Activated CD8-positive, alpha-beta memory T cell treated with anti-CD3 and anti-CD28 coated beads, Interleukin-2, amount 50 U/mL, for 4 hours (primary cell): ENCODE measurements at regions not wholly inside any gene's neighbourhood (a gene's known extent, or its start where the extent isn't known, plus 50 kb on each side); places are given as distances from the start of the nearest gene placed in this dataset.

ENCODE experiments used
- DNase-seq: peaks from one replicate; pipeline ENCODE4 v3.0.0-alpha.2; 2020

GRCh38 chr15:95359966-95360365, 970.5 kb upstream of the NR2F2 start:
- DNase-seq = no peak

GRCh38 chr15:95362306-95362705, 968.2 kb upstream of the NR2F2 start:
- DNase-seq = no peak

GRCh38 chr15:95363646-95364045, 966.9 kb upstream of the NR2F2 start:
- no peak for DNase-seq

- no peak for DNase-seq
These were observed 964.9 kb upstream of the NR2F2 start for GRCh38 chr15:95365511-95366107.

- no peak for DNase-seq
These were observed 962.3 kb upstream of the NR2F2 start for GRCh38 chr15:95368191-95368590.

- no peak for DNase-seq
These were observed 961.5 kb upstream of the NR2F2 start for GRCh38 chr15:95368755-95369601.

GRCh38 chr15:95370291-95370690, 960.2 kb upstream of the NR2F2 start:
- DNase-seq = no peak

GRCh38 chr15:95371664-95372063, 958.8 kb upstream of the NR2F2 start:
- DNase-seq = no peak

GRCh38 chr15:95375281-95375680, 955.2 kb upstream of the NR2F2 start:
- no peak for DNase-seq

- no peak for DNase-seq
These were observed 953.1 kb upstream of the NR2F2 start for GRCh38 chr15:95377258-95377852.

- no peak for DNase-seq
These were observed 936.1 kb upstream of the NR2F2 start for GRCh38 chr15:95394186-95395067.

- no peak for DNase-seq
These were observed 930.1 kb upstream of the NR2F2 start for GRCh38 chr15:95400428-95400827.

GRCh38 chr15:95401587-95401986, 928.9 kb upstream of the NR2F2 start:
- no peak for DNase-seq

GRCh38 chr15:95405447-95405846, 925.1 kb upstream of the NR2F2 start:
- DNase-seq = no peak

GRCh38 chr15:95407534-95407933, 923.0 kb upstream of the NR2F2 start:
- DNase-seq = no peak

- no peak for DNase-seq
These were observed 921.3 kb upstream of the NR2F2 start for GRCh38 chr15:95409211-95409610.

- no peak for DNase-seq
These were observed 920.7 kb upstream of the NR2F2 start for GRCh38 chr15:95409626-95410310.

- DNase-seq = no peak
These were observed 919.7 kb upstream of the NR2F2 start for GRCh38 chr15:95410757-95411156.

GRCh38 chr15:95416576-95416975, 913.9 kb upstream of the NR2F2 start:
- DNase-seq = no peak

GRCh38 chr15:95417761-95418160, 912.7 kb upstream of the NR2F2 start:
- DNase-seq = no peak

- DNase-seq = no peak
These were observed 908.2 kb upstream of the NR2F2 start for GRCh38 chr15:95422255-95422654.

- DNase-seq = no peak
These were observed 904.6 kb upstream of the NR2F2 start for GRCh38 chr15:95425859-95426258.

GRCh38 chr15:95429345-95429744, 901.2 kb upstream of the NR2F2 start:
- DNase-seq = no peak
